Common myeloid progenitor, CD34-positive (primary cell): ENCODE measurements at regions not wholly inside any gene's neighbourhood (a gene's known extent, or its start where the extent isn't known, plus 50 kb on each side); places are given as distances from the start of the nearest gene placed in this dataset.

Experiments
- CTCF ChIA-PET: fragments of 350-600 bp; sonication (Branson Sonifier 250); formaldehyde crosslinking; loops from one replicate; lab custom pipeline; 2021; ENCODE audit warnings: antibody characterized with exemption; lab: Charles Lee
- POLR2A ChIA-PET: fragments of 350-600 bp; sonication (Branson Sonifier 250); formaldehyde crosslinking; loops from one replicate; lab custom pipeline; 2021; ENCODE audit warnings: antibody characterized with exemption; lab: Charles Lee
- DNase-seq, 3 donors: peaks; one replicate each; pipeline versions ENCODE4 v3.0.0 to v3.0.0-alpha.2; 2013
- H3K27ac ChIP-seq, 2 experiments: 1 replicate in 1 of 2; 2 replicates in 1 of 2; pipeline ENCODE4 v1.7.0; 2013; ENCODE audit warnings: inconsistent platforms in 2 of 2, low read length in 2 of 2, mild to moderate bottlenecking in 2 of 2, low read depth in 1 of 2, moderate library complexity in 1 of 2; ENCODE audit not compliant: severe bottlenecking in 2 of 2, insufficient read depth in 1 of 2, poor library complexity in 1 of 2
- H3K27me3 ChIP-seq, 5 experiments: replicated peaks in 2 of 5; 1 replicate in 3 of 5; 2 replicates in 2 of 5; pipeline versions ENCODE4 v1.6.1 to v1.7.0; 2013; ENCODE audit warnings: low read length in 4 of 5, mild to moderate bottlenecking in 2 of 5, moderate library complexity in 2 of 5, inconsistent platforms in 1 of 5; ENCODE audit not compliant: insufficient read depth in 5 of 5, control insufficient read depth in 4 of 5
- H3K36me3 ChIP-seq, 4 experiments: 1 replicate in 2 of 4; 2 replicates in 2 of 4; pipeline versions ENCODE4 v1.6.1 to v1.7.0; 2013; ENCODE audit warnings: low read length in 3 of 4, control low read depth in 1 of 4, mild to moderate bottlenecking in 1 of 4; ENCODE audit not compliant: control insufficient read depth in 4 of 4, insufficient read depth in 4 of 4
- H3K4me1 ChIP-seq, 4 experiments: 1 replicate in 3 of 4; 2 replicates in 1 of 4; pipeline versions ENCODE4 v1.6.1 to v1.7.1; 2013; ENCODE audit warnings: low read length in 3 of 4, mild to moderate bottlenecking in 3 of 4, control low read depth in 1 of 4, inconsistent platforms in 1 of 4, moderate library complexity in 1 of 4; ENCODE audit not compliant: control insufficient read depth in 4 of 4, insufficient read depth in 4 of 4; ENCODE audit errors: control extremely low read depth in 1 of 4
- H3K4me3 ChIP-seq, 7 experiments: 1 replicate in 4 of 7; 2 replicates in 3 of 7; pipeline versions ENCODE4 v1.5.1 to v1.7.0; 2013; ENCODE audit warnings: mild to moderate bottlenecking in 7 of 7, low read length in 6 of 7, moderate library complexity in 6 of 7, inconsistent platforms in 2 of 7, low read depth in 2 of 7, control low read depth in 1 of 7; ENCODE audit not compliant: insufficient read depth in 4 of 7, control insufficient read depth in 1 of 7; ENCODE audit errors: extremely low read depth in 1 of 7
- H3K9me3 ChIP-seq, 5 experiments: 1 replicate in 4 of 5; 2 replicates in 1 of 5; pipeline versions ENCODE4 v1.6.1 to v1.7.1; 2013; ENCODE audit warnings: low read length in 4 of 5, mild to moderate bottlenecking in 2 of 5, inconsistent platforms in 1 of 5, low read depth in 1 of 5, moderate library complexity in 1 of 5; ENCODE audit not compliant: control insufficient read depth in 4 of 5, insufficient read depth in 2 of 5; ENCODE audit errors: control extremely low read depth in 1 of 5
- WGBS: methylation state at CpG from one replicate; pipeline ENCODE4 v1.1.5; 2013; ENCODE audit not compliant: insufficient coverage; 5-methylcytosine and 5-hydroxymethylcytosine counted together

DNA sequence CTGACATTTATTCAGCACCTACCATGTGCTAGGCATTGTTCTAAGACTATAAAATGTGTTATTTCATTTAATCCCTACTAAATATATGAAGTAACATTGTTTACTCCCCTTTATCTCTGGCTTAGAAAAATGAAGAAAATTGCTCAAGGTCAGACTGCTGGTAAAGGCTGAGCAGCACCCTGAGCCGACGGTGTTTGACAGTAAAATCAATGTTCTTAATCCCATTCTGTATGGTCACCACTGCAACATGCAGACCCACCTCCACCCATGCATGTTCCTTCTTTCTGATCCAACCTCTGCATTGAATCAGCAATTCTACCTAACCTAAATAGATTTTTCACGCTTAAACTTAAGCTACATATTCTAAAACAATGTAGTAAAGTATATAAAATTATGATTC is 216.5 kb downstream of the ZBBX start:
- no peaks in the 10 kb centered on the region for H3K27me3 ChIP-seq
- no peaks in the 10 kb centered on the region for H3K36me3 ChIP-seq
- 100% methylated on average over 2 of the region's 3 CpGs for WGBS
- no peak overlapping the region for H3K4me3 ChIP-seq
- POLR2A ChIA-PET = no interaction called here
- H3K4me1 ChIP-seq = no peaks in the 10 kb centered on the region
- H3K27ac ChIP-seq = no peak overlapping the region
- peaks cover 0 to 1% (median 0%) of the 10 kb centered on the region in 5 experiments for H3K9me3 ChIP-seq
- DNase-seq = no peak
- CTCF ChIA-PET = no interaction called here

DNA sequence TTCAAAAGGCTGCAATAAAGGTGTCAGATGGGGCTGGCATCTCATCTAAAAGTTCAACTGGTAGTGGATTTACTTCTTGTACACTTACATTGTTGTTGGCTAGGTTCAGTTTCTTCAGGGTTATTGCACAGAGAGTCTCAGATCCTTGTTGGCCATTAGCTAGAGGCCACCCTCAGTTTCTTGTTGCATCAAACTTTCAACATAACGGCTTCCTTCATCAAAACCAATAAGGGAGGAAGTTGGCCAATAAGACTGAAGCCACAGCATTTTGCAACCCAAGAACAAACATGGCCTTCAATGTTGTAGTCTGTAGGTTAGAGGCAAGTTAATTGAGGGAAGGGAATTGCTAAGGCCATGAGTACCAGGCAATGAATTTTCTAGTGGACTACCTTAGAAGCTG is 218.0 kb downstream of the ZBBX start:
- DNase-seq = peak in 1 of 3 donors; percentile 3
- ChIA-PET POLR2A (no interaction called here), CTCF (interaction anchor here (1.4 kb wide), 1 partner anchor 16 kb away, joined by 4 read pairs; no protein-coding TSS in a partner anchor)
- Histone ChIP-seq H3K27ac (no peak overlapping the region), H3K27me3 (no peaks in the 10 kb centered on the region), H3K9me3 (peaks cover 0 to 2% (median 0%) of the 10 kb centered on the region in 5 experiments), H3K4me1 (no peaks in the 10 kb centered on the region), H3K4me3 (no peak overlapping the region), H3K36me3 (no peaks in the 10 kb centered on the region)
- no CpG with 5 or more reads among the region's 1 CpG for WGBS

DNA sequence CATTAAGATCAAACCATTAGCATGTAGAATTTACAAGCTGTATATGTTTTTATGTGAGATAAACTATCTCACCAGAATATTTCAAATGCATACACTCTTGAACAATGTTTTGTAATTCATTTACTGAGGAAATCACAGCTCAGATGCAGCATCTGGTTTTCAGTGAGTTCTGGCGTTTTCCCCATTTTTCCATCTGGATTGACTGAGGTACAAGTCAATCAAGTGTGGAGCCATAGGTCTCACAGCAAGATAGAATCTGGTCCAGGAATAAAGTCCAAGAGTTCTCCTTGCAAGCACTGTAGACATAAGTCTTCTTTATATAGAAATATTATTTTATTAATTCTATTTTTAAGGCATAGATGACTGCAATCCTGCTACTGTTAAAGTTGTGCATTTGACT is 219.3 kb downstream of the ZBBX start:
- H3K27me3 ChIP-seq = no peaks in the 10 kb centered on the region
- no peaks in the 10 kb centered on the region for H3K36me3 ChIP-seq
- no peak overlapping the region for H3K4me3 ChIP-seq
- ChIA-PET POLR2A (no interaction called here), CTCF (no interaction called here)
- no peak overlapping the region for H3K27ac ChIP-seq
- no peak for DNase-seq
- H3K9me3 ChIP-seq = peaks cover 0 to 6% (median 2%) of the 10 kb centered on the region in 5 experiments
- WGBS = 100% methylated on average over 1 of the region's 1 CpG
- no peaks in the 10 kb centered on the region for H3K4me1 ChIP-seq

DNA sequence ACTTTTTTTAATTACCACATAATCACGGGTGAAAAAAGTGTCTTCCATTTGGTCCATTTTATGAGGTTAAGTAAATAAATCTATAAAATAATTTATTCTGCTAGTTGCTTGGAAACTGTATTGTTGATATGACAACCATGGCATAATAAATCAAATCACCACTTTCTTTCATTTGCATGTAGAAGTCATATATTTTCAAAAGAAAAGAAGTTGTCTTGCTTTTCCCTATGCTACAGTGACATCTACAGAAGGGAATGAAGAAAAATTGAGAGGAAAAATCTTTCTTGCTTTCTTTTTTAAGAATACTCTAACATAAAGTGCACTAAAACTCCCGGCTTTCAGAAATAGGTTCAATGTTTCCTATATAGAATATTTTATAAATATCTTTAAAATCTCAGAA is 228.5 kb downstream of the ZBBX start:
- no peak overlapping the region for H3K27ac ChIP-seq
- H3K4me3 ChIP-seq = no peak overlapping the region
- H3K36me3 ChIP-seq = no peaks in the 10 kb centered on the region
- DNase-seq = no peak
- ChIA-PET CTCF (no interaction called here), POLR2A (no interaction called here)
- no CpG with 5 or more reads among the region's 2 CpGs for WGBS
- H3K9me3 ChIP-seq = peaks cover 0 to 8% (median 1%) of the 10 kb centered on the region in 5 experiments
- H3K4me1 ChIP-seq = peaks cover 0 to 3% (median 0%) of the 10 kb centered on the region in 4 experiments
- H3K27me3 ChIP-seq = no peaks in the 10 kb centered on the region

DNA sequence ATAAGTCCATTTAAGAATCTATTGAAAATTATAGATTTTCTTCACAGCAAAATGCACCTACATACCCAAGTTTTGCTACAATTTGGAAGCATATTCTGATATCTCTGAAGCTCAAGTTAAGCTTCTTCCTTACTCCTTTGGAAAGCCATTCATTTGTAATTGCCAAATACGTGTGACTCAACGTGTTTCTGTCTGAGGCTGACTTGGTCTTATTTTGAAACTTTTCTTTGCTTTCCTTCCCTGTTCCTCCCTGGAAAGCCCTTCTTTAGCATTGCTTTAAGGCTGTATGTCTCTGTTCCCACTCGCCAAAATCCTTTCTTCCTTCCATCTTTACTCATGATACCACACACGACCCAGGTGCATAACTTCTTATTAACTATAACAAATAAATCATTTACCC is 232.0 kb downstream of the ZBBX start:
- CTCF ChIA-PET = no interaction called here

DNA sequence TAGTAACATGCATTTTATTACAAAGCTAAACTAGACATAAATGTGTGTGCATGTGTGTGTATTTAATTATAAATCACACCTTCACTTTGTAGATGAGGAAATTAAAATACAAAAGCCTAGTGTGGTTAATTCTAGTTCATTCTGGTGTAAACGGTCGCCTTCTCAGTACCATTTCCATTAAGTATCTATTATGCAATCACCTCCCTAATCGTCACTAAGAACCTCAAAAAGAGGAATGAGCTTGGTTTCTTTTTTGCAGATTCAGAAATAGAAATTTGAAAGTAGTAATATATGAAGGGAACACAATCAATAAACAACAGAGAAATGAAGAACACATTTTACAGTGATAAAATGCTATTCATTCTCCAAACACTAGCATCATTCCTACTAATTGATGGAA is 233.2 kb downstream of the ZBBX start:
- H3K36me3 ChIP-seq = no peaks in the 10 kb centered on the region
- H3K27ac ChIP-seq = no peak overlapping the region
- DNase-seq = no peak
- ChIA-PET POLR2A (no interaction called here), CTCF (interaction anchor here (2.0 kb wide), 1 partner anchor 15 kb away, joined by 4 read pairs; no protein-coding TSS in a partner anchor)
- no CpG with 5 or more reads among the region's 3 CpGs for WGBS
- H3K9me3 ChIP-seq = no peaks in the 10 kb centered on the region
- no peaks in the 10 kb centered on the region for H3K27me3 ChIP-seq
- H3K4me3 ChIP-seq = no peak overlapping the region
- H3K4me1 ChIP-seq = peaks cover 0 to 3% (median 0%) of the 10 kb centered on the region in 4 experiments

More for the DNA sequence above, 232.0 kb downstream of the ZBBX start:
- Histone ChIP-seq H3K9me3 (no peaks in the 10 kb centered on the region), H3K27me3 (no peaks in the 10 kb centered on the region), H3K4me1 (peaks cover 0 to 3% (median 0%) of the 10 kb centered on the region in 4 experiments), H3K36me3 (no peaks in the 10 kb centered on the region), H3K27ac (no peak overlapping the region), H3K4me3 (no peak overlapping the region)
- DNase-seq = no peak
- POLR2A ChIA-PET = no interaction called here
- 100% methylated on average over 4 of the region's 4 CpGs for WGBS

DNA sequence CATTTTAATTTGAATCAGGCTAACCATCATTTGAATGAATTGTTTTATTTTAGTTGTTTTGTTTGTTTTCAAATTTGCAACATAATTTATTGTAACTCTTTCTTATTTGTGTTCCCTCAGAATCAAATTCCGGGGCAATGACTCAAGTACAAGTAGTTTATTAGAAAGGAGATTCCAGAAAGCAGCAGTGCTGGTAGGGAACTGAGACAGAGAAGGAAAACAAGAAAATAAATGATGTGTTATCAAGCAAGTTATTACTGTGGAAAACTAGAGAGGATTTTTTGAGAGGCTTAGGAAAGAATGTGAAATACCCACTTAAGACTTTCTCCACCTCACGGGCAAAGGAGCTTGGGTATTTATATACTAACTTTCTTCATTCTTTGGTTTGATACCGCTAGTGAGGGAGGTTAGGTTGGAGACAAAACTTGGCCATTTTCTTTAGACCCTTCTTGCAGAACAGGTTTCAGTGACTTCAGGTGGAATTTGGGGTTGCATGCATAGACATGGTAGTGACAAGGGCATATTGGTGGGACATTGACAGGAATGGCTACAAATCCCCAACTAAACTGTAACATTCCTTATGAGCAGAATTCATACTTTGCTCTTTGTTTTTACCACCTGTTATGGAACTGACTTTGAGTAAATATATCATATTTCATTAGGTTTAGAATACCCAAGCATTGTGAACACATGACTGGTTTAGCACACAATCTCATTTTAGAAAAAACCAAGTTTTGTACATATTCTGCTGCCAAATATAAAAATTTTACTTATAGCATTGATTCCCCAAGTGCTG is 254.3 kb downstream of the ZBBX start:
- Histone ChIP-seq H3K36me3 (no peaks in the 10 kb centered on the region), H3K27ac (no peak overlapping the region), H3K9me3 (no peaks in the 10 kb centered on the region), H3K27me3 (no peaks in the 10 kb centered on the region), H3K4me1 (no peaks in the 10 kb centered on the region), H3K4me3 (no peak overlapping the region)
- 100% methylated on average over 1 of the region's 3 CpGs for WGBS
- ChIA-PET POLR2A (no interaction called here), CTCF (no interaction called here)
- DNase-seq = no peak
